Liver (tissue), 8 donors: ENCODE measurements at regions not wholly inside any gene's neighbourhood (a gene's known extent, or its start where the extent isn't known, plus 50 kb on each side); places are given as distances from the start of the nearest gene placed in this dataset.

Source experiments
- DNase-seq: peaks from one replicate; pipeline ENCODE4 v3.0.0-alpha.2; 2017; ENCODE audit warnings: low spot score
- H3K27ac ChIP-seq, 2 donors: one replicate each; pipeline ENCODE4 v1.7.0; 2013; ENCODE audit warnings: inconsistent platforms in 2 of 2, low read length in 2 of 2, control low read depth in 1 of 2, low read depth in 1 of 2, mild to moderate bottlenecking in 1 of 2
- H3K27me3 ChIP-seq, 4 donors: one replicate each; pipeline versions ENCODE4 v1.6.1 to v1.7.0; 2013; ENCODE audit warnings: low read length in 3 of 4, inconsistent platforms in 1 of 4, mild to moderate bottlenecking in 1 of 4, moderate library complexity in 1 of 4; ENCODE audit not compliant: control insufficient read depth in 4 of 4, insufficient read depth in 4 of 4
- H3K36me3 ChIP-seq, 4 donors: one replicate each; pipeline versions ENCODE4 v1.6.1 to v1.7.0; 2013; ENCODE audit warnings: low read length in 3 of 4, mild to moderate bottlenecking in 3 of 4, low read depth in 1 of 4, moderate library complexity in 1 of 4; ENCODE audit not compliant: control insufficient read depth in 4 of 4, insufficient read depth in 3 of 4
- H3K4me1 ChIP-seq, 4 donors: one replicate each; pipeline versions ENCODE4 v1.6.1 to v1.7.0; 2013; ENCODE audit warnings: low read length in 3 of 4, mild to moderate bottlenecking in 3 of 4, moderate library complexity in 1 of 4; ENCODE audit not compliant: control insufficient read depth in 4 of 4, insufficient read depth in 4 of 4
- H3K4me3 ChIP-seq, 3 donors: one replicate each; pipeline versions ENCODE4 v1.6.1 to v1.7.0; 2013; ENCODE audit warnings: low read length in 3 of 3, control low read depth in 1 of 3, low read depth in 1 of 3, mild to moderate bottlenecking in 1 of 3
- H3K9ac ChIP-seq, 2 donors: one replicate each; pipeline ENCODE4 v1.7.0; 2013; ENCODE audit warnings: low read length in 2 of 2, mild to moderate bottlenecking in 2 of 2, moderate library complexity in 2 of 2, control low read depth in 1 of 2, low read depth in 1 of 2
- H3K9me3 ChIP-seq, 4 donors: one replicate each; pipeline versions ENCODE4 v1.6.1 to v1.7.0; 2013; ENCODE audit warnings: low read length in 3 of 4; ENCODE audit not compliant: control insufficient read depth in 4 of 4
- ATF3 ChIP-seq: IDR thresholded peaks from 2 replicates; pipeline ENCODE4 v1.6.1; 2016; ENCODE audit warnings: antibody characterized with exemption
- FOXA1 ChIP-seq: IDR thresholded peaks from 2 replicates; pipeline ENCODE4 v1.6.1; 2016; ENCODE audit warnings: antibody characterized with exemption
- FOXA2 ChIP-seq: IDR thresholded peaks from 2 replicates; pipeline ENCODE4 v1.6.1; 2016; ENCODE audit warnings: antibody characterized with exemption
- GABPA ChIP-seq, 2 donors: IDR thresholded peaks in 1 of 2; conservative IDR thresholded peaks in 1 of 2; 2 replicates each; pipeline ENCODE4 v1.6.1; 2016; ENCODE audit warnings: antibody characterized with exemption in 2 of 2, mild to moderate bottlenecking in 1 of 2, moderate library complexity in 1 of 2
- HNF4A ChIP-seq, 2 donors: conservative IDR thresholded peaks; 2 replicates each; pipeline ENCODE4 v1.6.1; 2016; ENCODE audit warnings: antibody characterized with exemption in 2 of 2, mild to moderate bottlenecking in 2 of 2
- JUND ChIP-seq, 2 donors: IDR thresholded peaks; 2 replicates each; pipeline ENCODE4 v1.6.1; 2016; ENCODE audit warnings: antibody characterized with exemption in 2 of 2
- TAF1 ChIP-seq: conservative IDR thresholded peaks from 2 replicates; pipeline ENCODE4 v1.6.1; 2016; ENCODE audit warnings: antibody characterized with exemption, mild to moderate bottlenecking
- YY1 ChIP-seq: IDR thresholded peaks from 2 replicates; pipeline ENCODE4 v1.6.1; 2016; ENCODE audit warnings: antibody characterized with exemption, mild to moderate bottlenecking
- WGBS: extraction: QIAGEN DNeasy Blood & Tissue Kit; methylation state at CpG from one replicate; pipeline ENCODE4 v1.1.7; 2013; 5-methylcytosine and 5-hydroxymethylcytosine counted together
- TF ChIP-seq, protein P1 (sequence below): IDR thresholded peaks from 2 replicates; pipeline ENCODE4 v1.6.1; 2016; ENCODE audit warnings: antibody characterized with exemption
- TF ChIP-seq, protein P2 (sequence below): IDR thresholded peaks from 2 replicates; pipeline ENCODE4 v1.6.1; 2016; ENCODE audit warnings: antibody characterized with exemption, mild to moderate bottlenecking
- TF ChIP-seq, protein P3 (sequence below): IDR thresholded peaks from 2 replicates; pipeline ENCODE4 v1.6.1; 2016; ENCODE audit warnings: antibody characterized with exemption
- TF ChIP-seq, protein P4 (sequence below): fragments of 150-350 bp; IDR thresholded peaks from 2 replicates; pipeline ENCODE4 v1.5.1; 2017; ENCODE audit warnings: improper control_type of control experiment, low read depth, low read length; ENCODE audit not compliant: missing input control
- donor health status: healthy.
- donor health status: healthy.
- donor health status: healthy.
- donor health status: healthy.
- donor health status: healthy.

DNA sequence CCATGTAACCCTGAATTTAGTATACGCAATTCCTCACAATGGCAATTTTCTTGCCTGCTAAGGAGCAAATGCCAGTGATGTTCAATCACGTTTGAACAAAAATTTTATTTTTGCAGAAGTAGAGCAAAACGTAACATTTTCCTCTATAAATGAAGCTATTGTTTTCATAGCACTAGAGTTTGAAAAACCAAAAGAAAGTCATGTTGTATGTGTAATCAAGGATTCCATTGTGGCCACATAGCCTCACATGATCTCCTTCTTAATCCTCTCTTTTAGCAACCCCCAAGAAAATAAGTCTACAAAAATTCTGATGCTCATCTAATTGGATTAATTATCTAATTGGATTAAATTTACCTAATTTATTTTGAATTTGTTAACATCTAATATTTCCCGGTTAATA is 1217.4 kb upstream of the FLRT2 start:
- TF ChIP-seq ATF3 (no peak), YY1 (no peak), GABPA (IDR thresholded peaks at IDR 0.05 in 1 of 2, conservative IDR thresholded peaks at IDR 0.05 in 1 of 2) (no peak), FOXA1 (no peak), TAF1 (no peak)
- TF ChIP-seq, protein P1, sequence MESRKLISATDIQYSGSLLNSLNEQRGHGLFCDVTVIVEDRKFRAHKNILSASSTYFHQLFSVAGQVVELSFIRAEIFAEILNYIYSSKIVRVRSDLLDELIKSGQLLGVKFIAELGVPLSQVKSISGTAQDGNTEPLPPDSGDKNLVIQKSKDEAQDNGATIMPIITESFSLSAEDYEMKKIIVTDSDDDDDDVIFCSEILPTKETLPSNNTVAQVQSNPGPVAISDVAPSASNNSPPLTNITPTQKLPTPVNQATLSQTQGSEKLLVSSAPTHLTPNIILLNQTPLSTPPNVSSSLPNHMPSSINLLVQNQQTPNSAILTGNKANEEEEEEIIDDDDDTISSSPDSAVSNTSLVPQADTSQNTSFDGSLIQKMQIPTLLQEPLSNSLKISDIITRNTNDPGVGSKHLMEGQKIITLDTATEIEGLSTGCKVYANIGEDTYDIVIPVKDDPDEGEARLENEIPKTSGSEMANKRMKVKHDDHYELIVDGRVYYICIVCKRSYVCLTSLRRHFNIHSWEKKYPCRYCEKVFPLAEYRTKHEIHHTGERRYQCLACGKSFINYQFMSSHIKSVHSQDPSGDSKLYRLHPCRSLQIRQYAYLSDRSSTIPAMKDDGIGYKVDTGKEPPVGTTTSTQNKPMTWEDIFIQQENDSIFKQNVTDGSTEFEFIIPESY: no peak
- TF ChIP-seq, protein P2, sequence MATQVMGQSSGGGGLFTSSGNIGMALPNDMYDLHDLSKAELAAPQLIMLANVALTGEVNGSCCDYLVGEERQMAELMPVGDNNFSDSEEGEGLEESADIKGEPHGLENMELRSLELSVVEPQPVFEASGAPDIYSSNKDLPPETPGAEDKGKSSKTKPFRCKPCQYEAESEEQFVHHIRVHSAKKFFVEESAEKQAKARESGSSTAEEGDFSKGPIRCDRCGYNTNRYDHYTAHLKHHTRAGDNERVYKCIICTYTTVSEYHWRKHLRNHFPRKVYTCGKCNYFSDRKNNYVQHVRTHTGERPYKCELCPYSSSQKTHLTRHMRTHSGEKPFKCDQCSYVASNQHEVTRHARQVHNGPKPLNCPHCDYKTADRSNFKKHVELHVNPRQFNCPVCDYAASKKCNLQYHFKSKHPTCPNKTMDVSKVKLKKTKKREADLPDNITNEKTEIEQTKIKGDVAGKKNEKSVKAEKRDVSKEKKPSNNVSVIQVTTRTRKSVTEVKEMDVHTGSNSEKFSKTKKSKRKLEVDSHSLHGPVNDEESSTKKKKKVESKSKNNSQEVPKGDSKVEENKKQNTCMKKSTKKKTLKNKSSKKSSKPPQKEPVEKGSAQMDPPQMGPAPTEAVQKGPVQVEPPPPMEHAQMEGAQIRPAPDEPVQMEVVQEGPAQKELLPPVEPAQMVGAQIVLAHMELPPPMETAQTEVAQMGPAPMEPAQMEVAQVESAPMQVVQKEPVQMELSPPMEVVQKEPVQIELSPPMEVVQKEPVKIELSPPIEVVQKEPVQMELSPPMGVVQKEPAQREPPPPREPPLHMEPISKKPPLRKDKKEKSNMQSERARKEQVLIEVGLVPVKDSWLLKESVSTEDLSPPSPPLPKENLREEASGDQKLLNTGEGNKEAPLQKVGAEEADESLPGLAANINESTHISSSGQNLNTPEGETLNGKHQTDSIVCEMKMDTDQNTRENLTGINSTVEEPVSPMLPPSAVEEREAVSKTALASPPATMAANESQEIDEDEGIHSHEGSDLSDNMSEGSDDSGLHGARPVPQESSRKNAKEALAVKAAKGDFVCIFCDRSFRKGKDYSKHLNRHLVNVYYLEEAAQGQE: no peak
- no peak for DNase-seq
- Histone ChIP-seq H3K4me3 (no peak overlapping the region), H3K4me1 (no peaks in the 10 kb centered on the region), H3K9me3 (peaks cover 0 to 5% (median 0%) of the 10 kb centered on the region in 4 donors), H3K27ac (no peak overlapping the region), H3K27me3 (no peaks in the 10 kb centered on the region), H3K36me3 (no peaks in the 10 kb centered on the region), H3K9ac (no peak overlapping the region)
- 75% methylated on average over 4 of the region's 4 CpGs for WGBS

DNA sequence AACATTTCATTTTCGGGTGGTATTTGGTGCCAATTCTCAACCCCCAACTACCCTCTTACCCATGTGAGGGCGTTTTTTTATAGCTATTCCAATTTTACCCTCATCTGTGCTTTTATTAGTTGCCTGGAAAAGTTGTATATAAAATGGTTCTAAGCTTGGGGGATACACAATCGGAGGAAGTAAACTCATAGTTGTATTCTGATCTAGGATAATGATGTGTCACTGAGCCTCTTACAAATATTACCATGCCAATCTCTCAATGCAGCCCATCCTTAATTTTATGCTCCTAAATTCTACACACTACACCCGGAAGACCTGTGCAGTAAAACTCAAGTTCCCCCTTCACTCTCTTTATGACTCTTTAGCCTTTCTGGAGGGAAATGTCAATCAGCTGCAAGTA is 1206.5 kb upstream of the FLRT2 start:
- 59% methylated on average over 4 of the region's 4 CpGs for WGBS
- no peaks in the 10 kb centered on the region for H3K36me3 ChIP-seq
- no peak overlapping the region for H3K9ac ChIP-seq
- H3K9me3 ChIP-seq: no peaks in the 10 kb centered on the region
- H3K27ac ChIP-seq: no peak overlapping the region
- no peaks in the 10 kb centered on the region for H3K4me1 ChIP-seq
- no peak overlapping the region for H3K4me3 ChIP-seq
- no peak for TF ChIP-seq HNF4A (conservative IDR thresholded peaks at IDR 0.05)
- TF ChIP-seq, protein P3, sequence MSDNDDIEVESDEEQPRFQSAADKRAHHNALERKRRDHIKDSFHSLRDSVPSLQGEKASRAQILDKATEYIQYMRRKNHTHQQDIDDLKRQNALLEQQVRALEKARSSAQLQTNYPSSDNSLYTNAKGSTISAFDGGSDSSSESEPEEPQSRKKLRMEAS: no peak
- TF ChIP-seq, protein P4, sequence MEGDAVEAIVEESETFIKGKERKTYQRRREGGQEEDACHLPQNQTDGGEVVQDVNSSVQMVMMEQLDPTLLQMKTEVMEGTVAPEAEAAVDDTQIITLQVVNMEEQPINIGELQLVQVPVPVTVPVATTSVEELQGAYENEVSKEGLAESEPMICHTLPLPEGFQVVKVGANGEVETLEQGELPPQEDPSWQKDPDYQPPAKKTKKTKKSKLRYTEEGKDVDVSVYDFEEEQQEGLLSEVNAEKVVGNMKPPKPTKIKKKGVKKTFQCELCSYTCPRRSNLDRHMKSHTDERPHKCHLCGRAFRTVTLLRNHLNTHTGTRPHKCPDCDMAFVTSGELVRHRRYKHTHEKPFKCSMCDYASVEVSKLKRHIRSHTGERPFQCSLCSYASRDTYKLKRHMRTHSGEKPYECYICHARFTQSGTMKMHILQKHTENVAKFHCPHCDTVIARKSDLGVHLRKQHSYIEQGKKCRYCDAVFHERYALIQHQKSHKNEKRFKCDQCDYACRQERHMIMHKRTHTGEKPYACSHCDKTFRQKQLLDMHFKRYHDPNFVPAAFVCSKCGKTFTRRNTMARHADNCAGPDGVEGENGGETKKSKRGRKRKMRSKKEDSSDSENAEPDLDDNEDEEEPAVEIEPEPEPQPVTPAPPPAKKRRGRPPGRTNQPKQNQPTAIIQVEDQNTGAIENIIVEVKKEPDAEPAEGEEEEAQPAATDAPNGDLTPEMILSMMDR: no peak
- TF ChIP-seq FOXA2: no peak
- no peak for TF ChIP-seq JUND (IDR thresholded peaks at IDR 0.05)
- DNase-seq: no peak
- H3K27me3 ChIP-seq: peaks cover 0 to 2% (median 0%) of the 10 kb centered on the region in 4 donors
